Sigmoid colon (tissue), 4 donors: ENCODE measurements at regions not wholly inside any gene's neighbourhood (a gene's known extent, or its start where the extent isn't known, plus 50 kb on each side); places are given as distances from the start of the nearest gene placed in this dataset.

Experiments used
- CTCF ChIP-seq, 4 experiments: fragments of 450-650 bp in 3 of 4; fragments of 200-600 bp in 1 of 4; IDR thresholded peaks; one replicate each; pipeline ENCODE4 v1.5.1; 2016 to 2019; ENCODE audit warnings: antibody characterized with exemption in 4 of 4, mild to moderate bottlenecking in 3 of 4, moderate library complexity in 2 of 4
- EP300 ChIP-seq, 4 donors: sonication (generic); formaldehyde crosslinking; IDR thresholded peaks; one replicate each; pipeline ENCODE4 v1.6.1; 2017; ENCODE audit warnings: antibody characterized with exemption in 4 of 4
- POLR2A ChIP-seq, 2 donors: fragments of 450-650 bp; IDR thresholded peaks; one replicate each; pipeline ENCODE4 v1.6.1; 2016; ENCODE audit warnings: antibody characterized with exemption in 2 of 2, mild to moderate bottlenecking in 2 of 2, moderate library complexity in 2 of 2
- POLR2AphosphoS5 ChIP-seq, 4 donors: sonication (generic); formaldehyde crosslinking; IDR thresholded peaks; one replicate each; pipeline ENCODE4 v1.6.1; 2017; ENCODE audit warnings: antibody characterized with exemption in 4 of 4

- TF ChIP-seq CTCF (IDR thresholded peaks at IDR 0.05) (no peak), EP300 (IDR thresholded peaks at IDR 0.05) (no peak), POLR2A (IDR thresholded peaks at IDR 0.05) (no peak), POLR2AphosphoS5 (IDR thresholded peaks at IDR 0.05) (no peak)
These were observed 193.2 kb downstream of the MEX3B start for GRCh38 chr15:81852411-81853149.
